SK-N-SH (cell line): ENCODE measurements at regions not wholly inside any gene's neighbourhood (a gene's known extent, or its start where the extent isn't known, plus 50 kb on each side); places are given as distances from the start of the nearest gene placed in this dataset.
"Not testable (repeated sequence)": the region's sequence is repeated elsewhere in the genome, so short reads cannot be mapped to it uniquely, and the experiment has no call there.

Experiments used
- CTCF ChIA-PET: fragments of 300-600, 350-600 bp; formaldehyde crosslinking; extraction: SDS; loops from one replicate; lab custom pipeline; 2021; lab: Yijun Ruan, JAX
- POLR2A ChIA-PET: fragments of 350-600 bp; sonication (Branson Sonifier 250); formaldehyde crosslinking; extraction: SDS; loops from one replicate; lab custom pipeline; 2020; ENCODE audit warnings: antibody characterized with exemption, inconsistent platforms; lab: Yijun Ruan, JAX
- DNase-seq: peaks from one replicate; pipeline ENCODE4 v3.0.0; 2012
- H2AFZ ChIP-seq: fragments of 200-600 bp; sonication (generic); 2 replicates; pipeline ENCODE4 v1.8.1; 2016; ENCODE audit warnings: antibody characterized with exemption, mild to moderate bottlenecking, low read depth
- H3F3A ChIP-seq: fragments of 200-600 bp; sonication (generic); replicated peaks from 2 replicates; pipeline ENCODE3; 2016; ENCODE audit warnings: antibody characterized with exemption, mild to moderate bottlenecking; ENCODE audit not compliant: insufficient read depth
- H3K27ac ChIP-seq, 2 experiments: fragments of 200-500 bp in 1 of 2; fragments of 200-600 bp in 1 of 2; sonication (Bioruptor generic) in 1 of 2; sonication (generic), shearing (Covaris generic) in 1 of 2; 2 replicates each; pipeline versions ENCODE4 v1.5.1 to v1.6.1; 2014 to 2016; ENCODE audit warnings: low read depth in 2 of 2, inconsistent platforms in 1 of 2, low read length in 1 of 2, mild to moderate bottlenecking in 1 of 2, mixed read lengths in 1 of 2
- H3K27me3 ChIP-seq: fragments of 200-600 bp; sonication (generic), shearing (Covaris generic); 2 replicates; pipeline ENCODE4 v1.6.1; 2016; ENCODE audit warnings: mixed run types; ENCODE audit not compliant: insufficient read depth
- H3K36me3 ChIP-seq, 2 experiments: fragments of 200-500 bp in 1 of 2; fragments of 200-600 bp in 1 of 2; sonication (Bioruptor generic) in 1 of 2; sonication (generic) in 1 of 2; replicated peaks in 1 of 2; 2 replicates each; pipeline versions ENCODE3 to v1.5.1; 2014 to 2016; ENCODE audit warnings: low read length in 1 of 2, mild to moderate bottlenecking in 1 of 2; ENCODE audit not compliant: insufficient read depth in 2 of 2, control insufficient read depth in 1 of 2
- H3K4me1 ChIP-seq, 2 experiments: fragments of 200-500 bp in 1 of 2; fragments of 200-600 bp in 1 of 2; sonication (Bioruptor generic) in 1 of 2; sonication (generic), shearing (Covaris generic) in 1 of 2; 2 replicates each; pipeline versions ENCODE4 v1.5.1 to v1.6.1; 2014 to 2016; ENCODE audit warnings: low read depth in 1 of 2, low read length in 1 of 2, mixed run types in 1 of 2; ENCODE audit not compliant: insufficient read depth in 2 of 2, control insufficient read depth in 1 of 2
- H3K4me2 ChIP-seq: fragments of 200-600 bp; sonication (generic), shearing (Covaris generic); 2 replicates; pipeline ENCODE4 v1.6.1; 2017; ENCODE audit warnings: mixed run types
- H3K4me3 ChIP-seq, 2 experiments: fragments of 200-500 bp in 1 of 2; fragments of 200-600 bp in 1 of 2; sonication (Bioruptor generic) in 1 of 2; sonication (generic), shearing (Covaris generic) in 1 of 2; 2 replicates each; pipeline versions ENCODE4 v1.5.1 to v1.8.1; 2014 to 2016; ENCODE audit warnings: low read depth in 2 of 2, inconsistent platforms in 1 of 2, low read length in 1 of 2, mild to moderate bottlenecking in 1 of 2, mixed read lengths in 1 of 2, moderate library complexity in 1 of 2
- H3K79me2 ChIP-seq: fragments of 200-600 bp; sonication (generic); 2 replicates; pipeline ENCODE4 v1.8.1; 2017; ENCODE audit warnings: mild to moderate bottlenecking; ENCODE audit not compliant: insufficient read depth
- H3K9ac ChIP-seq: fragments of 200-600 bp; sonication (generic); 2 replicates; pipeline ENCODE4 v1.6.1; 2017; ENCODE audit warnings: mixed run types
- H3K9me2 ChIP-seq: fragments of 200-600 bp; sonication (generic); 2 replicates; pipeline ENCODE4 v1.6.1; 2017; ENCODE audit warnings: mixed run types
- H3K9me3 ChIP-seq: fragments of 200-600 bp; sonication (generic); 2 replicates; pipeline ENCODE4 v1.6.1; 2017; ENCODE audit warnings: mixed run types, mild to moderate bottlenecking, moderate library complexity
- H4K20me1 ChIP-seq: fragments of 200-600 bp; sonication (generic); 2 replicates; pipeline ENCODE4 v1.6.1; 2017; ENCODE audit warnings: mild to moderate bottlenecking, mixed run types; ENCODE audit not compliant: insufficient read depth
- CTCF ChIP-seq: fragments of 200-600 bp; sonication (generic); IDR thresholded peaks from 2 replicates; pipeline ENCODE4 v1.6.1; 2017; ENCODE audit warnings: antibody characterized with exemption, mild to moderate bottlenecking, moderate library complexity
- EP300 ChIP-seq, 2 experiments: IDR thresholded peaks; 2 replicates each; pipeline versions ENCODE4 v1.4.0 to v1.6.1; 2012; ENCODE audit warnings: borderline replicate concordance in 1 of 2, low read depth in 1 of 2, low read length in 1 of 2
- FOSL2 ChIP-seq: IDR thresholded peaks from 2 replicates; pipeline ENCODE4 v1.4.0; 2012; ENCODE audit warnings: low read depth, mild to moderate bottlenecking, moderate library complexity, borderline replicate concordance
- FOXJ3 ChIP-seq: sonication (generic); formaldehyde crosslinking; IDR thresholded peaks from 2 replicates; pipeline ENCODE4 v1.5.1; 2020; ENCODE audit warnings: mild to moderate bottlenecking, missing genetic modification reagents
- IRF3 ChIP-seq: fragments of 150-350 bp; IDR thresholded peaks from 2 replicates; pipeline ENCODE4 v1.6.1; 2016; ENCODE audit warnings: mild to moderate bottlenecking, low read depth, low read length
- MEF2A ChIP-seq: IDR thresholded peaks from 2 replicates; pipeline ENCODE4 v1.4.0; 2012; ENCODE audit warnings: low read depth, borderline replicate concordance
- MXI1 ChIP-seq: IDR thresholded peaks from 2 replicates; pipeline ENCODE4 v1.6.1; 2012; ENCODE audit warnings: mild to moderate bottlenecking, low read depth, low read length, improper control_type of control experiment
- NFIC ChIP-seq: IDR thresholded peaks from 2 replicates; pipeline ENCODE4 v1.4.0; 2012; ENCODE audit warnings: borderline replicate concordance
- NRF1 ChIP-seq: IDR thresholded peaks from 2 replicates; pipeline ENCODE4 v1.6.1; 2012; ENCODE audit warnings: low read depth, mild to moderate bottlenecking, low read length
- PBX3 ChIP-seq: IDR thresholded peaks from 2 replicates; pipeline ENCODE4; 2012
- POLR2AphosphoS5 ChIP-seq: IDR thresholded peaks from 2 replicates; pipeline ENCODE4 v1.6.1; 2012; ENCODE audit warnings: low read depth, low read length
- RAD21 ChIP-seq: IDR thresholded peaks from 2 replicates; pipeline ENCODE4 v1.6.1; 2012; ENCODE audit warnings: mild to moderate bottlenecking, low read length
- RCOR1 ChIP-seq: fragments of 150-350 bp; IDR thresholded peaks from 2 replicates; pipeline ENCODE4 v1.6.1; 2017; ENCODE audit warnings: antibody characterized with exemption, low read length
- RXRA ChIP-seq: IDR thresholded peaks from 2 replicates; pipeline ENCODE4 v1.4.0; 2012; ENCODE audit warnings: low read depth, mild to moderate bottlenecking, borderline replicate concordance
- TAF1 ChIP-seq: IDR thresholded peaks from 2 replicates; pipeline ENCODE4 v1.6.1; 2012; ENCODE audit warnings: low read depth, mild to moderate bottlenecking, low read length, moderate library complexity, borderline replicate concordance
- USF1 ChIP-seq: IDR thresholded peaks from 2 replicates; pipeline ENCODE4 v1.4.0; 2012; ENCODE audit warnings: low read depth, borderline replicate concordance
- USF2 ChIP-seq: fragments of 150-350 bp; IDR thresholded peaks from 2 replicates; pipeline ENCODE4 v1.6.1; 2017; ENCODE audit warnings: antibody characterized with exemption, low read length, low read depth, borderline replicate concordance
- YY1 ChIP-seq: IDR thresholded peaks from 2 replicates; pipeline ENCODE4 v1.4.0; 2012; ENCODE audit warnings: low read depth, mild to moderate bottlenecking
- WGBS: methylation state at CpG from one replicate; pipeline ENCODE4 v1.1.6; 2017; ENCODE audit warnings: low lambda C conversion rate; 5-methylcytosine and 5-hydroxymethylcytosine counted together

GRCh38 chr6:75012018-75012417 is 193.8 kb downstream of the COL12A1 start:
- Histone ChIP-seq H3K9me3 (no peaks in the 10 kb centered on the region), H3K9ac (no peak overlapping the region), H3K4me3 (no peak overlapping the region), H3K36me3 (no peaks in the 10 kb centered on the region), H4K20me1 (no peaks in the 10 kb centered on the region), H3F3A (no peaks in the 10 kb centered on the region), H3K27me3 (no peaks in the 10 kb centered on the region; the same call in 1 of the 2 replicates), H3K9me2 (no peaks in the 10 kb centered on the region), H3K79me2 (no peaks in the 10 kb centered on the region), H3K4me1 (no peaks in the 10 kb centered on the region), H2AFZ (no peak overlapping the region), H3K27ac (no peak overlapping the region), H3K4me2 (no peak overlapping the region)
- POLR2A ChIA-PET: no interaction called here
- WGBS: 2% methylated on average over 2 of the region's 2 CpGs
- TF ChIP-seq RAD21: no peak
- TF ChIP-seq FOSL2: no peak
- TF ChIP-seq MXI1: no peak
- TF ChIP-seq YY1: no peak
- no peak for TF ChIP-seq IRF3
- no peak for TF ChIP-seq RXRA
- no peak for TF ChIP-seq USF2
- TF ChIP-seq POLR2AphosphoS5: no peak
- TF ChIP-seq USF1: no peak
- no peak for TF ChIP-seq EP300 (IDR thresholded peaks at IDR 0.05; ENCODE audit: borderline replicate concordance in 1 of 2, low read depth in 1 of 2, low read length in 1 of 2)
- TF ChIP-seq RCOR1: no peak
- no peak for TF ChIP-seq CTCF
- no peak for TF ChIP-seq NFIC
- no peak for TF ChIP-seq MEF2A
- no peak for TF ChIP-seq FOXJ3 (CRISPR knock-in tag)
- no peak for TF ChIP-seq PBX3
- TF ChIP-seq NRF1: no peak
- no peak for TF ChIP-seq TAF1
- CTCF ChIA-PET: no interaction called here
- DNase-seq: no peak

GRCh38 chr6:75003984-75004383 is 201.9 kb downstream of the COL12A1 start:
- POLR2A ChIA-PET, H3K9ac ChIP-seq, DNase-seq: not testable (repeated sequence)

More at GRCh38 chr6:75003984-75004383, 201.9 kb downstream of the COL12A1 start:
- H3F3A ChIP-seq, H3K79me2 ChIP-seq, H4K20me1 ChIP-seq, H3K27me3 ChIP-seq, H3K9me3 ChIP-seq, H2AFZ ChIP-seq, H3K4me2 ChIP-seq, H3K27ac ChIP-seq, H3K9me2 ChIP-seq, CTCF ChIA-PET, H3K36me3 ChIP-seq, H3K4me3 ChIP-seq, H3K4me1 ChIP-seq: not testable (repeated sequence)
- WGBS: 24% methylated on average over 5 of the region's 8 CpGs
